HL-60 (cell line): ENCODE measurements at regions not wholly inside any gene's neighbourhood (a gene's known extent, or its start where the extent isn't known, plus 50 kb on each side); places are given as distances from the start of the nearest gene placed in this dataset.

Source experiments
- DNase-seq, 2 experiments: peaks; one replicate each; pipeline ENCODE4 v3.0.0-alpha.2; 2010 to 2020; ENCODE audit warnings: low read depth in 1 of 2, low spot score in 1 of 2
- H3K27ac ChIP-seq: fragments of 250-450 bp; sonication (Bioruptor Pico); replicated peaks from 2 replicates; pipeline ENCODE4 v1.5.1; 2020; ENCODE audit warnings: mild to moderate bottlenecking, moderate library complexity
- H3K27me3 ChIP-seq: fragments of 250-450 bp; sonication (Bioruptor Pico); 2 replicates; pipeline ENCODE4 v1.5.1; 2021; ENCODE audit warnings: mild to moderate bottlenecking, moderate library complexity; ENCODE audit not compliant: insufficient read depth, poor library complexity, severe bottlenecking
- H3K4me3 ChIP-seq: replicated peaks from 2 replicates; pipeline ENCODE4 v1.5.1; 2011; ENCODE audit warnings: mild to moderate bottlenecking, control low read depth, low read length; ENCODE audit not compliant: insufficient read depth
- GABPA ChIP-seq: IDR thresholded peaks from 2 replicates; pipeline ENCODE4 v1.6.1; 2012; ENCODE audit warnings: low read depth
- POLR2AphosphoS5 ChIP-seq: IDR thresholded peaks from 2 replicates; pipeline ENCODE4 v1.6.1; 2012; ENCODE audit warnings: low read depth
- SPI1 ChIP-seq: IDR thresholded peaks from 2 replicates; pipeline ENCODE4 v1.6.1; 2012; ENCODE audit warnings: low read depth, mild to moderate bottlenecking, borderline replicate concordance
- TF ChIP-seq, protein P1 (sequence below): IDR thresholded peaks from one replicate; pipeline ENCODE4 v1.5.1; 2011; ENCODE audit warnings: low read length, control low read depth, inconsistent platforms; ENCODE audit not compliant: insufficient read depth
- TF ChIP-seq, protein P2 (sequence below): IDR thresholded peaks from 2 replicates; pipeline ENCODE4 v1.6.1; 2012; ENCODE audit warnings: low read depth; ENCODE audit not compliant: insufficient replicate concordance

GRCh38 chr2:236679884-236680860 is 110.5 kb downstream of the ACKR3 start:
- Histone ChIP-seq H3K4me3 (no peak overlapping the region), H3K27me3 (no peaks in the 10 kb centered on the region), H3K27ac (no peak overlapping the region)
- no peak for DNase-seq
- no peak for TF ChIP-seq POLR2AphosphoS5
- TF ChIP-seq, protein P1, sequence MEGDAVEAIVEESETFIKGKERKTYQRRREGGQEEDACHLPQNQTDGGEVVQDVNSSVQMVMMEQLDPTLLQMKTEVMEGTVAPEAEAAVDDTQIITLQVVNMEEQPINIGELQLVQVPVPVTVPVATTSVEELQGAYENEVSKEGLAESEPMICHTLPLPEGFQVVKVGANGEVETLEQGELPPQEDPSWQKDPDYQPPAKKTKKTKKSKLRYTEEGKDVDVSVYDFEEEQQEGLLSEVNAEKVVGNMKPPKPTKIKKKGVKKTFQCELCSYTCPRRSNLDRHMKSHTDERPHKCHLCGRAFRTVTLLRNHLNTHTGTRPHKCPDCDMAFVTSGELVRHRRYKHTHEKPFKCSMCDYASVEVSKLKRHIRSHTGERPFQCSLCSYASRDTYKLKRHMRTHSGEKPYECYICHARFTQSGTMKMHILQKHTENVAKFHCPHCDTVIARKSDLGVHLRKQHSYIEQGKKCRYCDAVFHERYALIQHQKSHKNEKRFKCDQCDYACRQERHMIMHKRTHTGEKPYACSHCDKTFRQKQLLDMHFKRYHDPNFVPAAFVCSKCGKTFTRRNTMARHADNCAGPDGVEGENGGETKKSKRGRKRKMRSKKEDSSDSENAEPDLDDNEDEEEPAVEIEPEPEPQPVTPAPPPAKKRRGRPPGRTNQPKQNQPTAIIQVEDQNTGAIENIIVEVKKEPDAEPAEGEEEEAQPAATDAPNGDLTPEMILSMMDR: no peak
- TF ChIP-seq GABPA: no peak
- TF ChIP-seq SPI1: no peak
- TF ChIP-seq, protein P2, sequence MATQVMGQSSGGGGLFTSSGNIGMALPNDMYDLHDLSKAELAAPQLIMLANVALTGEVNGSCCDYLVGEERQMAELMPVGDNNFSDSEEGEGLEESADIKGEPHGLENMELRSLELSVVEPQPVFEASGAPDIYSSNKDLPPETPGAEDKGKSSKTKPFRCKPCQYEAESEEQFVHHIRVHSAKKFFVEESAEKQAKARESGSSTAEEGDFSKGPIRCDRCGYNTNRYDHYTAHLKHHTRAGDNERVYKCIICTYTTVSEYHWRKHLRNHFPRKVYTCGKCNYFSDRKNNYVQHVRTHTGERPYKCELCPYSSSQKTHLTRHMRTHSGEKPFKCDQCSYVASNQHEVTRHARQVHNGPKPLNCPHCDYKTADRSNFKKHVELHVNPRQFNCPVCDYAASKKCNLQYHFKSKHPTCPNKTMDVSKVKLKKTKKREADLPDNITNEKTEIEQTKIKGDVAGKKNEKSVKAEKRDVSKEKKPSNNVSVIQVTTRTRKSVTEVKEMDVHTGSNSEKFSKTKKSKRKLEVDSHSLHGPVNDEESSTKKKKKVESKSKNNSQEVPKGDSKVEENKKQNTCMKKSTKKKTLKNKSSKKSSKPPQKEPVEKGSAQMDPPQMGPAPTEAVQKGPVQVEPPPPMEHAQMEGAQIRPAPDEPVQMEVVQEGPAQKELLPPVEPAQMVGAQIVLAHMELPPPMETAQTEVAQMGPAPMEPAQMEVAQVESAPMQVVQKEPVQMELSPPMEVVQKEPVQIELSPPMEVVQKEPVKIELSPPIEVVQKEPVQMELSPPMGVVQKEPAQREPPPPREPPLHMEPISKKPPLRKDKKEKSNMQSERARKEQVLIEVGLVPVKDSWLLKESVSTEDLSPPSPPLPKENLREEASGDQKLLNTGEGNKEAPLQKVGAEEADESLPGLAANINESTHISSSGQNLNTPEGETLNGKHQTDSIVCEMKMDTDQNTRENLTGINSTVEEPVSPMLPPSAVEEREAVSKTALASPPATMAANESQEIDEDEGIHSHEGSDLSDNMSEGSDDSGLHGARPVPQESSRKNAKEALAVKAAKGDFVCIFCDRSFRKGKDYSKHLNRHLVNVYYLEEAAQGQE: no peak

DNA sequence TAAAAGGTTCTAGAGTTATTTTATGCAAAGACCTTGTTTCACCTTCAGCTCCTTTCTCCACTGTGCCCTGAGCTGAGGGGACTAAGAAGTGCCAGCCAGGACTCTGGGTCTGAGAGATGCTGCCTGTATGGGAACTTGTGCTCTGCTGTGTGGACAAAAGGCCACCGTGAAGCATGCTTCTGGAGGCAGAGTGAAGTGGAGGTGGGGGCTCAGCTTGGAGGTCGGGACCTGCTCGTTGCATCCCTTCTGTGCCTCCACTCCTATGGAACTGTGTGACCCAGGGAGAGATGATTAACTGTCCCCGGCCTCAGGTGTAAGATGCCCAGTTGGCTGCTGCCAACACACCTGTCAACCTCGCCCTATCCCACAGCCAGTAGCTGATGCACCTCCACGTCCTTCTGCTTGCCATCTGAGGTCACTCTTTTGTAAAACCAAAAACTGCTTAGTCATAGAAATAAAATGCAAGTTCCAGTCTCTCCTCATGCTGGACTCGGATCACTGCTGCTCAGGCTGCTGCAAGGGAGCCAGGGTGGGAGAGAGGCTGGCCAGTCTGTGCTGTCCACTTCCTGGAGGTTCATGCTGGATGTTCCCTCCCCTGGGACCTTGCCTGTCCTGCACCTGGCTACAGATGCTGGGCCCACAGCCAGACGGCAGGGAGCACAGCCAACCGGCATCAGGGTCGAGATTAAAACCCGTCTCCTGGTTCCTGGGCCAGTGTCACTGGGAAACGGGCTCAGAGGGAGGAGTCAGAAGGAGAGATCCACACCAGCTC is 113.2 kb downstream of the ACKR3 start:
- Histone ChIP-seq H3K4me3 (no peak overlapping the region), H3K27ac (no peak overlapping the region), H3K27me3 (no peaks in the 10 kb centered on the region)
- no peak for DNase-seq
- TF ChIP-seq POLR2AphosphoS5 (no peak), GABPA (no peak), SPI1 (no peak)
- TF ChIP-seq, protein P1: no peak
- TF ChIP-seq, protein P2: no peak

GRCh38 chr2:236684504-236685256 is 115.1 kb downstream of the ACKR3 start:
- Histone ChIP-seq H3K4me3 (no peak overlapping the region), H3K27me3 (no peaks in the 10 kb centered on the region), H3K27ac (no peak overlapping the region)
- no peak for DNase-seq
- TF ChIP-seq, protein P1: no peak
- TF ChIP-seq, protein P2: no peak
- TF ChIP-seq POLR2AphosphoS5 (no peak), GABPA (no peak), SPI1 (no peak)
